ENCODE measurements at regions not wholly inside any gene's neighbourhood (a gene's known extent, or its start where the extent isn't known, plus 50 kb on each side); places are given as distances from the start of the nearest gene placed in this dataset.

DNA sequence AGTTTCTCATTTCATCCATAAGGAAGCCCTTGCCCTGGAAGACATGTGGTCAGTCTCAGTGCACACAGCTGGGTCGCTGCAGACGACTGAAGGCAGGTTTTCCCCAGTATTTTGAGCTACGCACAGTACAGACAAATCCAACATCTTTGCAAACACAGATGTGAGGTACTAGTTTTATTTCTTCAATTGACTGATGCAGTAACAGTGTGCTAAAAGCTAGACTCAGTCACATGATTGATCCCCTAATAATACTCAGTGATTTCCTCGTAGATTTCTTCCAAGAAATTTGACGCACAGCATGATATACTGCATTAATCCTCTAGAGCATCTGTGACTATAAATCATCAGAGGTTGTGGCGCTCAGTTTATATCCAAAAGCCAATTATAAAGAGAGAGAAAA, 346.1 kb downstream of the DIRAS2 start:
- no peak for TF ChIP-seq CTCF (IDR thresholded peaks at IDR 0.05; ENCODE audit: poor library complexity)
- TF ChIP-seq EZH2phosphoT487 (IDR thresholded peaks at IDR 0.05; ENCODE audit: low read depth, severe bottlenecking, unreplicated experiment): no peak

Measured in hepatocyte (in vitro differentiated cells).